Superior temporal gyrus (tissue), 1 donor: ENCODE measurements at regions not wholly inside any gene's neighbourhood (a gene's known extent, or its start where the extent isn't known, plus 50 kb on each side); places are given as distances from the start of the nearest gene placed in this dataset.
"Not testable (repeated sequence)": the region's sequence is repeated elsewhere in the genome, so short reads cannot be mapped to it uniquely, and the experiment has no call there.

Experiments used
- DNase-seq: peaks from one replicate; pipeline ENCODE4 v3.0.0-alpha.2; 2016; ENCODE audit errors: extremely low spot score

- DNase-seq: no peak
Measured at GRCh38 chr14:71327691-71328090, 420.4 kb downstream of the PCNX1 start.

GRCh38 chr14:71328183-71328582 is 420.9 kb downstream of the PCNX1 start:
- DNase-seq: no peak

- DNase-seq: no peak
Measured at GRCh38 chr14:71328954-71329353, 421.7 kb downstream of the PCNX1 start.

GRCh38 chr14:71331403-71331802 is 424.1 kb downstream of the PCNX1 start:
- no peak for DNase-seq

GRCh38 chr14:71332476-71332875 is 425.2 kb downstream of the PCNX1 start:
- DNase-seq: no peak

GRCh38 chr14:71333705-71334104 is 426.4 kb downstream of the PCNX1 start:
- no peak for DNase-seq

GRCh38 chr14:71336489-71337192 is 429.4 kb downstream of the PCNX1 start:
- DNase-seq: no peak

GRCh38 chr14:71338153-71338552 is 430.9 kb downstream of the PCNX1 start:
- DNase-seq: no peak

GRCh38 chr14:71339650-71340415 is 432.6 kb downstream of the PCNX1 start:
- no peak for DNase-seq

- DNase-seq: no peak
Measured at GRCh38 chr14:71341156-71341555, 433.9 kb downstream of the PCNX1 start.

- DNase-seq: no peak
Measured at GRCh38 chr14:71343724-71344123, 436.5 kb downstream of the PCNX1 start.

- no peak for DNase-seq
Measured at GRCh38 chr14:71344506-71344905, 437.2 kb downstream of the PCNX1 start.

- DNase-seq: no peak
Measured at GRCh38 chr14:71346685-71347084, 439.4 kb downstream of the PCNX1 start.

- DNase-seq: no peak
Measured at GRCh38 chr14:71348394-71348793, 441.1 kb downstream of the PCNX1 start.

GRCh38 chr14:71348817-71349216 is 441.6 kb downstream of the PCNX1 start:
- DNase-seq: no peak

GRCh38 chr14:71354142-71354541 is 446.9 kb downstream of the PCNX1 start:
- DNase-seq: no peak

- no peak for DNase-seq
Measured at GRCh38 chr14:71354801-71355200, 447.5 kb downstream of the PCNX1 start.

GRCh38 chr14:71355324-71356201 is 448.3 kb downstream of the PCNX1 start:
- DNase-seq: peak; percentile 48

GRCh38 chr14:71358209-71358931 is 451.1 kb downstream of the PCNX1 start:
- no peak for DNase-seq

- DNase-seq: not testable (repeated sequence)
Measured at GRCh38 chr14:71358932-71359421, 451.7 kb downstream of the PCNX1 start.

- DNase-seq: no peak
Measured at GRCh38 chr14:71359823-71360222, 452.6 kb downstream of the PCNX1 start.
